Nephron (organoid): ENCODE measurements at regions not wholly inside any gene's neighbourhood (a gene's known extent, or its start where the extent isn't known, plus 50 kb on each side); places are given as distances from the start of the nearest gene placed in this dataset.

ENCODE experiments used
- H3K27ac Mint-ChIP-seq, 3 experiments: 2 replicates each; pipeline ENCODE4 v1.8.0; 2020; ENCODE audit warnings: mixed read lengths in 3 of 3, mild to moderate bottlenecking in 2 of 3, moderate library complexity in 1 of 3
- H3K27me3 Mint-ChIP-seq: 2 replicates; pipeline ENCODE4 v1.8.0; 2021; ENCODE audit warnings: low read depth, mild to moderate bottlenecking, moderate library complexity, mixed read lengths
- H3K36me3 Mint-ChIP-seq: 2 replicates; pipeline ENCODE4 v1.8.0; 2020; ENCODE audit warnings: low read depth, mixed read lengths
- H3K4me1 Mint-ChIP-seq: 2 replicates; pipeline ENCODE4 v1.8.0; 2020; ENCODE audit warnings: mixed read lengths
- H3K4me3 Mint-ChIP-seq, 3 experiments: 2 replicates each; pipeline ENCODE4 v1.8.0; 2020; ENCODE audit warnings: mild to moderate bottlenecking in 3 of 3, mixed read lengths in 3 of 3, moderate library complexity in 2 of 3
- H3K9me3 Mint-ChIP-seq: 2 replicates; pipeline ENCODE4 v1.8.0; 2020; ENCODE audit warnings: mixed read lengths
- CTCF ChIP-seq, 3 experiments: fragments of 200-600 bp; sonication (generic); IDR thresholded peaks; one replicate each; pipeline ENCODE4 v1.5.0; 2021; ENCODE audit warnings: antibody characterized with exemption in 3 of 3; ENCODE audit not compliant: unreplicated experiment in 3 of 3

DNA sequence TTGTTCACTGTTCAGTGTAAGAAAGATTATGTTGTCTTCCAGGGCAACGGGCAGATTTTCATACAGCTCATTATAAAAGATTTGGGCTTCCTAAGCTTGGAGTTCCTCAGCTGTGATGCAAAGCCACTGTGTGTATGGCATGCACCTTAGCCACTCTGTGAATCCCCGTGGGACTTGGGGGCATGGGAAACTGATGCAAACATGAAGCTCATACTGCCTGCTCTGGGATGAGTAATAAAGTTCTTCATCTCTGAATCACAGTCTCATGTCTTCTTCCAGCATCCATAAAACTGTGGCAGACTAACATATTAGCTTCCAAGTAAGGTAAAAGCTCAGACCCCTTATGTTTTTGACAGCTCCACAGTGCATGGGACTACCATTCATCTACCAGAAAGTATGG is 154.3 kb upstream of the RORA start:
- TF ChIP-seq CTCF (IDR thresholded peaks at IDR 0.05; ENCODE audit: unreplicated experiment in 3 of 3) = no peak
- no peaks in the 10 kb centered on the region for H3K36me3 Mint-ChIP-seq

DNA sequence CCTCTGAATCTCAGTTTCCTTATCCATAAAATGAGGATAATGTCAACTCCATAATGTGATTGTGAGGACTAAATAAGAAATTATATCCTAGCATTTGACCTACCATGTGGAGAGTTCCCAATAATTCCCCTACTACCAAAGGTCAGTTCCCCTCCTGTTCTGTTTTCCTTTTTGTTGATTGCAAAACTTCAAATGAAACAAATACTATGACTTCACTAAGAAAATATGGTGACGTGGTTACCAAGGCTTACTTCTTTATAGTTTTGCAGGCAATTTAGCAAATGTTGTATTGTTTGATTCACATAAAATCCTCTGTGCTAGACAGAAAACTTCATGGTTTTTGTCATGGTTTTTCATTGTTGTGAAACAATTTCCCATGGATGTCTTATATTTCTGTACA is 153.8 kb upstream of the RORA start:
- no peaks in the 10 kb centered on the region for H3K27me3 Mint-ChIP-seq
- H3K9me3 Mint-ChIP-seq = peaks cover 16% of the 10 kb centered on the region
- no peaks in the 10 kb centered on the region for H3K36me3 Mint-ChIP-seq
- H3K4me1 Mint-ChIP-seq = no peaks in the 10 kb centered on the region
- no peak for TF ChIP-seq CTCF (IDR thresholded peaks at IDR 0.05; ENCODE audit: unreplicated experiment in 3 of 3)
- H3K4me3 Mint-ChIP-seq = no peak overlapping the region
- no peak overlapping the region for H3K27ac Mint-ChIP-seq

More for the DNA sequence above, 154.3 kb upstream of the RORA start:
- Mint-ChIP-seq H3K27me3 (no peaks in the 10 kb centered on the region), H3K4me1 (no peaks in the 10 kb centered on the region), H3K4me3 (no peak overlapping the region), H3K9me3 (peaks cover 16% of the 10 kb centered on the region), H3K27ac (no peak overlapping the region)

DNA sequence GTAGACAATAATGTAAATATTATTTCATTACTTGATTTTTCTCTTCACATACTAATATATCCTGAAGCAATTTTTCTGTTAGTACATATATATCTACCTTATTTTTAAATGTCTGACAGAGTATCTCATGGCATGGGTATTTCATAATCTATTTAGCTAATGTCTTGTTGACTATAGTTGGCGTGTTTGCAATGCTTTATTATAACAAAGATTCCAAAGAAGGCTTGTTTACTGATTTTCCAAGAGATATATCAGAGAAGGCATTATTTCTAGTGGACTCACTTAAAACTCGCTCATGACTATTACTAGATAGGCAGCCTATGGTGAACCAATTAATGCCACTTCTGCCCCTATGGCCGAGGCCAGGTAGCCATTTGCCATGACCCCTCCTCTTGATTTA is 152.4 kb upstream of the RORA start:
- Mint-ChIP-seq H3K4me3 (no peak overlapping the region), H3K27ac (no peak overlapping the region), H3K36me3 (no peaks in the 10 kb centered on the region), H3K27me3 (no peaks in the 10 kb centered on the region), H3K4me1 (no peaks in the 10 kb centered on the region), H3K9me3 (peaks cover 12% of the 10 kb centered on the region)
- TF ChIP-seq CTCF (IDR thresholded peaks at IDR 0.05; ENCODE audit: unreplicated experiment in 3 of 3) = no peak

GRCh38 chr15:61380270-61380669 is 151.2 kb upstream of the RORA start:
- H3K9me3 Mint-ChIP-seq = peaks cover 5% of the 10 kb centered on the region
- H3K27ac Mint-ChIP-seq = no peak overlapping the region
- H3K4me1 Mint-ChIP-seq = no peaks in the 10 kb centered on the region
- H3K4me3 Mint-ChIP-seq = no peak overlapping the region
- TF ChIP-seq CTCF (IDR thresholded peaks at IDR 0.05; ENCODE audit: unreplicated experiment in 3 of 3) = no peak
- no peaks in the 10 kb centered on the region for H3K36me3 Mint-ChIP-seq
- H3K27me3 Mint-ChIP-seq = peaks cover 5% of the 10 kb centered on the region

DNA sequence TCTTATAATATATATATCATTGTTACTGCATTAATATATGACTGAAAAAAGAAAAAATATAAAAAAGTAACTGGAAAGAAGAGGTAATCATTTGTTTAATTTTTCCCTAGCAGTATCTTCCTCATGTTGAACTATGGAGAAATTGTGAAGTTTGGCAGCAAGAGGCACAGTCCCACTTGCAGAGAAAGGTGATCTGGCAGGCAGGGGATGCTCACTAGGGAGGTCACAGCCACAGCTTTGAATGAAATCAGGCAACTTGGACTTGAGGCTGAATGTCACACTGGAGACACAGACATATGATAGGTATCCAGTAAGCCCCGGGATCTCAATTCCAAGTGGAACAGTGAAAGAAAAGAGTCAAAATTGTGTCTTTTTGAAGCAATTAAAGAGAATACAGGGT is 149.9 kb upstream of the RORA start:
- no peak overlapping the region for H3K27ac Mint-ChIP-seq
- no peaks in the 10 kb centered on the region for H3K4me1 Mint-ChIP-seq
- TF ChIP-seq CTCF (IDR thresholded peaks at IDR 0.05; ENCODE audit: unreplicated experiment in 3 of 3) = no peak
- H3K36me3 Mint-ChIP-seq = no peaks in the 10 kb centered on the region
- H3K4me3 Mint-ChIP-seq = no peak overlapping the region
- H3K9me3 Mint-ChIP-seq = peaks cover 2% of the 10 kb centered on the region
- peaks cover 5% of the 10 kb centered on the region for H3K27me3 Mint-ChIP-seq

DNA sequence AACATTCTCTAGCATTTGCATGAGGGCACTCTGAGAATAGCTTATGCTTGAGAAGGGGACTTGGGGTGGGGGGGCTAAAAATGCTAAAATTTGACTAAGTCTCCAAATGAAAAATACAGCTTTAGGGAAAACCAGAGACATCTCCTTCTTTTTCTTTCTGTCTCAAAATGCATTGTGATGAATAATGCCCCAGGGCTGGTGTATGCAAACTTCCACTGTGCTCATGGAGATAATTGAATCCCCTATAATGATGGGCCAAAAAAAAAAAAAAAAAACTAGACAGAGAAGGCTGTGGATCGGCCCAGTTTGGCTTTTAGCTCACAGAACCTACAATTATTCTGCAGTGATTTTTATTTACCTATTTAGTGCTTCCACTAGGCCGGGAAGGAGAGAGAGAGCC is 147.9 kb upstream of the RORA start:
- Mint-ChIP-seq H3K27me3 (peaks cover 5% of the 10 kb centered on the region), H3K4me3 (no peak overlapping the region), H3K27ac (no peak overlapping the region), H3K4me1 (no peaks in the 10 kb centered on the region), H3K9me3 (peaks cover 2% of the 10 kb centered on the region), H3K36me3 (no peaks in the 10 kb centered on the region)
- no peak for TF ChIP-seq CTCF (IDR thresholded peaks at IDR 0.05; ENCODE audit: unreplicated experiment in 3 of 3)
